ENCODE measurements at regions not wholly inside any gene's neighbourhood (a gene's known extent, or its start where the extent isn't known, plus 50 kb on each side); places are given as distances from the start of the nearest gene placed in this dataset.

DNA sequence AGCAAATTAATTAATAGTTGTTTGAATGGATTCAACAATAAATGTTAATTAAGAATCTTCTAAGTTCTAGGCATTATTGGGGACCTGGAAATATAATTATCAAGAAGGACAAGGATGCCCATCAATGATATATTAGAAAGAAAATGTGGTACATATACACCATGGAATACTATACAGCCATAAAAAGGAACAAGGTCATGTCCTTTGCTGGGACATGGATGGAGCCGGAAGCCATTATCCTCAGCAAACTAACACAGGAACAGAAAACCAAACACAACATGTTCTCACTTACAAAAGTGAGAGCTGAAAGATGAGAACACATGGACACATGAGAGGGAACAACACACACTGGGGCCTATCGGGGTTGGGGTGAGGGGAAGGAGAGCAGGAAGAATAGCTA is 141.4 kb upstream of the JUN start:
- Histone ChIP-seq H3K36me3 (ENCODE audit: control insufficient read depth, insufficient read depth, low read length) (no peaks in the 10 kb centered on the region), H3K4me1 (ENCODE audit: control insufficient read depth, insufficient read depth, low read length) (peaks cover 5% of the 10 kb centered on the region), H3K4me3 (ENCODE audit: low read length) (no peak overlapping the region), H3K27me3 (ENCODE audit: control insufficient read depth, insufficient read depth, low read length) (no peaks in the 10 kb centered on the region), H3K27ac (ENCODE audit: low read depth, low read length) (no peak overlapping the region), H3K9ac (ENCODE audit: low read length) (no peak overlapping the region)

DNA sequence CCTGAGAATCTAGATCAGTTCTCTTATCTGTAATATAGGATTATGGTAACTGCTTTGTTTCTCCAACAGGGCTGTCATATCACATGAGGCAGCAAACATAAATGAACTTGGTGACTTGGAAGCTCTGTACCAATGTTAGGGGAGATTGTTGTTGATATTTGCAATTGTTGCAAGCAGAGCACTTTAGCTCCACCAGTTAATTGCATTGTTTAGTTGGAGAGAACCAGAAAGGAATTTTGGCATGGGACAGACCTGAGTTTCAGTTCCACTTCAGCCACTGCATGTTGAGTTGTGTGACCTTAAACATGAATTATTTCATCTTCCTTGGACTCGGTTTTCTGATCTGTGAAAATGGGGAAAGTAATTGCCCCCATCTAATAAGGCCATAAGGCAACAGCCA is 142.3 kb upstream of the JUN start:
- H3K4me1 ChIP-seq (ENCODE audit: control insufficient read depth, insufficient read depth, low read length), result peaks cover 5% of the 10 kb centered on the region
- no peak overlapping the region for H3K9ac ChIP-seq (ENCODE audit: low read length)
- H3K27ac ChIP-seq (ENCODE audit: low read depth, low read length), result no peak overlapping the region
- H3K4me3 ChIP-seq (ENCODE audit: low read length), result no peak overlapping the region
- H3K36me3 ChIP-seq (ENCODE audit: control insufficient read depth, insufficient read depth, low read length), result no peaks in the 10 kb centered on the region
- no peaks in the 10 kb centered on the region for H3K27me3 ChIP-seq (ENCODE audit: control insufficient read depth, insufficient read depth, low read length)

DNA sequence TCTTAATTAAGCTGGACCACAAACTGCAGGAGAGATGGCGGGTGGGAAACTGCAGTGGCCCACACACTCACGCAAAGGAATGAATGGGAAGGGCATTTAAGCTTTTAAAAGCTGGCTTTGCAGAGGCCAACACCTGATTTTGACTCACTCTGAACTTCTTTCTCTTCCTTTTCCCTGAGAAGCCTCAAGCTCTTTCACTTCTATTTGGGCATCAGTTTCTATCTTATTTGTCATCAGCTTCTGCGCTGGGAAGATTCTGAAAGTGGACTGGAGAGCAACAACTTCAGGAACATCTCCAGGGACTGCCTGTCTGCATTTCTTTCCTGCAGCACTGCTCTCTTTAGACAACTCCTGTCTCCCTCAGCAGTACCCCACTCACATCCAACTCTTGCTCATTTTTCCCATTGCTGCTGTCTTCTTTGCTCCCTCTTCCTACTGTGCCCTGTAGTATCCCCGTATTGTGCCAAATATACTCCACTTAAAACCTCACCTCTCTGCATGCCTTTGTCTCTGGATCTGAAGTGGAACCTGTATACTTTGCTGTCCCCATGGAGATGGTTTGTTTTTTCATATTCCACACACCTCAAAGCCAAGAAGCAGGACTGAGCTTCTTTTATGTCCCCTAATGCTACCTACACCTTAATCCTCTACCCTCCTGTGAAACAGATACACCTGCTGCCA is 143.3 kb upstream of the JUN start:
- Histone ChIP-seq H3K4me3 (ENCODE audit: low read length) (no peak overlapping the region), H3K36me3 (ENCODE audit: control insufficient read depth, insufficient read depth, low read length) (no peaks in the 10 kb centered on the region), H3K27ac (ENCODE audit: low read depth, low read length) (no peak overlapping the region), H3K9ac (ENCODE audit: low read length) (no peak overlapping the region), H3K4me1 (ENCODE audit: control insufficient read depth, insufficient read depth, low read length) (peaks cover 5% of the 10 kb centered on the region), H3K27me3 (ENCODE audit: control insufficient read depth, insufficient read depth, low read length) (no peaks in the 10 kb centered on the region)

- Histone ChIP-seq H3K27ac (ENCODE audit: low read depth, low read length) (no peak overlapping the region), H3K27me3 (ENCODE audit: control insufficient read depth, insufficient read depth, low read length) (no peaks in the 10 kb centered on the region), H3K9ac (ENCODE audit: low read length) (no peak overlapping the region), H3K36me3 (ENCODE audit: control insufficient read depth, insufficient read depth, low read length) (no peaks in the 10 kb centered on the region), H3K4me1 (ENCODE audit: control insufficient read depth, insufficient read depth, low read length) (peaks cover 1% of the 10 kb centered on the region), H3K4me3 (ENCODE audit: low read length) (no peak overlapping the region)
Observed at GRCh38 chr1:58927722-58928085, 143.9 kb upstream of the JUN start.

GRCh38 chr1:58928514-58928913 is 144.7 kb upstream of the JUN start:
- no peak overlapping the region for H3K9ac ChIP-seq (ENCODE audit: low read length)
- H3K4me3 ChIP-seq (ENCODE audit: low read length), result no peak overlapping the region
- H3K4me1 ChIP-seq (ENCODE audit: control insufficient read depth, insufficient read depth, low read length), result no peaks in the 10 kb centered on the region
- H3K36me3 ChIP-seq (ENCODE audit: control insufficient read depth, insufficient read depth, low read length), result no peaks in the 10 kb centered on the region
- no peaks in the 10 kb centered on the region for H3K27me3 ChIP-seq (ENCODE audit: control insufficient read depth, insufficient read depth, low read length)
- no peak overlapping the region for H3K27ac ChIP-seq (ENCODE audit: low read depth, low read length)

GRCh38 chr1:58929671-58930325 is 146.0 kb upstream of the JUN start:
- no peak overlapping the region for H3K9ac ChIP-seq (ENCODE audit: low read length)
- no peaks in the 10 kb centered on the region for H3K4me1 ChIP-seq (ENCODE audit: control insufficient read depth, insufficient read depth, low read length)
- H3K4me3 ChIP-seq (ENCODE audit: low read length), result no peak overlapping the region
- no peak overlapping the region for H3K27ac ChIP-seq (ENCODE audit: low read depth, low read length)
- no peaks in the 10 kb centered on the region for H3K36me3 ChIP-seq (ENCODE audit: control insufficient read depth, insufficient read depth, low read length)
- H3K27me3 ChIP-seq (ENCODE audit: control insufficient read depth, insufficient read depth, low read length), result no peaks in the 10 kb centered on the region

DNA sequence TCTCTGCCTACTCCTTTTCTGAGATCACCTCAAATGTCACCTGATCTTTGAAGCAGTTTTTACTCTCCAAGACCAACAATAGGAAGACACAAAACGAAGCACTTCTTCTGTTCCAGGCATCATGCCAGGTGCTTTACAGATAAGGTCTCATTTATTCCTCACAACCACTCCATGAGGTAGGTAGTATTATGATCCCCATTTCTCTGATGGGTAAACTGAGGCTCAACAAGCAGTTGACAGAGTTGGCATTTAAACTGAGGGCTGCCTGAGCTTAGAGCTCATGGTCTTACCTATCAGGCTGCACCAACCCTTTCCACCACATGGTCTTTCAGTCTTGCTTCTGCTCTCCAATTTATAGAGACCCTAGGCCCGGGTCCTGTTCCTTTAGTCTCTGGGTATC is 147.2 kb upstream of the JUN start:
- Histone ChIP-seq H3K4me1 (ENCODE audit: control insufficient read depth, insufficient read depth, low read length) (no peaks in the 10 kb centered on the region), H3K27me3 (ENCODE audit: control insufficient read depth, insufficient read depth, low read length) (no peaks in the 10 kb centered on the region), H3K4me3 (ENCODE audit: low read length) (no peak overlapping the region), H3K36me3 (ENCODE audit: control insufficient read depth, insufficient read depth, low read length) (no peaks in the 10 kb centered on the region), H3K27ac (ENCODE audit: low read depth, low read length) (no peak overlapping the region), H3K9ac (ENCODE audit: low read length) (no peak overlapping the region)

GRCh38 chr1:58931756-58932155 is 147.9 kb upstream of the JUN start:
- Histone ChIP-seq H3K27ac (ENCODE audit: low read depth, low read length) (no peak overlapping the region), H3K27me3 (ENCODE audit: control insufficient read depth, insufficient read depth, low read length) (no peaks in the 10 kb centered on the region), H3K9ac (ENCODE audit: low read length) (no peak overlapping the region)

DNA sequence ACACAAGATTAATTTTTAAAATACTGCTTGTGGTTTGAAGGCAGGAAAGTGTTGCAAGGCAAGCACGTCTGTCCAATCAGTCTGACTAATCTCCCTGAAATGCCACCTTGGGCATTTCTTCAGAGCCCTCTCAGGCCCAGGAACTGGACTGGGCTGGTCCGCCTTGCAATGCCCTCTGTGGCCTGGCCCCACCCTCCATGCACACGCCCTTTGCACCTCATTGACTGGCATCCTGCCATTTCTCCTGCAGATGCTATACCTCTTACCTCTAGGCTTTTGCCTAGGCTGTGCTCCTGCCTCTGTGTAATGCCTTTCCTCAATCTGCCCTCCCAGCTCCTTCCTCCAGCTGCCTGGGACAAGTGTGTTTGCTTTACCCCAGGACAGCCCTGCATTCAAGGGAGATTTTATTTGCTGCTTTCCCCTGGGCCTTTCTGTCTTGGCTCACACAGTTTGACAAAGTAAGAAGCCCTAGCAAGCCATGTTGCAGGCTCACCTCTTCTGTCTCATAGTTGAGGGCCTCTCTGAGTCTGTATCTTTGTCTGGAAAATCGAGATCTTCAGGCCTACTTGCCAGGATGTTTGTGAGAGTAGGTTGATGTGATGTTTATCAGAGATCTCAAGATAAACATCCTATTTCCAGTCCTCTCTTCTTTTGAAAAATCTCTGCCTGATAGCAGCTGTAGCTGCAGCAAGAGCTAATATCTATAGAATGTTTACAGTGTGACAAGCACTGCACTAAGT is 149.2 kb upstream of the JUN start:
- Histone ChIP-seq H3K4me1 (ENCODE audit: control insufficient read depth, insufficient read depth, low read length) (no peaks in the 10 kb centered on the region), H3K27me3 (ENCODE audit: control insufficient read depth, insufficient read depth, low read length) (no peaks in the 10 kb centered on the region), H3K36me3 (ENCODE audit: control insufficient read depth, insufficient read depth, low read length) (no peaks in the 10 kb centered on the region), H3K4me3 (ENCODE audit: low read length) (no peak overlapping the region), H3K9ac (ENCODE audit: low read length) (no peak overlapping the region), H3K27ac (ENCODE audit: low read depth, low read length) (no peak overlapping the region)

More at GRCh38 chr1:58931756-58932155, 147.9 kb upstream of the JUN start:
- Histone ChIP-seq H3K4me1 (ENCODE audit: control insufficient read depth, insufficient read depth, low read length) (no peaks in the 10 kb centered on the region), H3K36me3 (ENCODE audit: control insufficient read depth, insufficient read depth, low read length) (no peaks in the 10 kb centered on the region), H3K4me3 (ENCODE audit: low read length) (no peak overlapping the region)

DNA sequence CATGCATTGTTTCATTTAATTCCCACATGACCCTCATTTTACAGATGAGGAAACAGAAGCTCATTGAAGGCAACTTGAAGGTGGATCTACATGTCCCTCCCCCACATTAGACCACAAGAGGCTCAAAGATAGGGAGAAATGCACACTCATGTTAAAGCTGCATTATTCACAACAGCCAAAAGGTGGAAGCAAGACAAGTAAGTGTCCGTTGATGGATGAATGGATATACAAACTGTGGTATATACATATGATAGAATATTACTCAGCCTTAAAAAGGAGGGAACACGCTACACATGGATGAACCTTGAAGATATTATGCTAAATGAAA is 149.7 kb upstream of the JUN start:
- no peak overlapping the region for H3K4me3 ChIP-seq (ENCODE audit: low read length)
- no peaks in the 10 kb centered on the region for H3K36me3 ChIP-seq (ENCODE audit: control insufficient read depth, insufficient read depth, low read length)
- H3K27ac ChIP-seq (ENCODE audit: low read depth, low read length), result no peak overlapping the region
- H3K4me1 ChIP-seq (ENCODE audit: control insufficient read depth, insufficient read depth, low read length), result no peaks in the 10 kb centered on the region
- no peak overlapping the region for H3K9ac ChIP-seq (ENCODE audit: low read length)
- no peaks in the 10 kb centered on the region for H3K27me3 ChIP-seq (ENCODE audit: control insufficient read depth, insufficient read depth, low read length)

DNA sequence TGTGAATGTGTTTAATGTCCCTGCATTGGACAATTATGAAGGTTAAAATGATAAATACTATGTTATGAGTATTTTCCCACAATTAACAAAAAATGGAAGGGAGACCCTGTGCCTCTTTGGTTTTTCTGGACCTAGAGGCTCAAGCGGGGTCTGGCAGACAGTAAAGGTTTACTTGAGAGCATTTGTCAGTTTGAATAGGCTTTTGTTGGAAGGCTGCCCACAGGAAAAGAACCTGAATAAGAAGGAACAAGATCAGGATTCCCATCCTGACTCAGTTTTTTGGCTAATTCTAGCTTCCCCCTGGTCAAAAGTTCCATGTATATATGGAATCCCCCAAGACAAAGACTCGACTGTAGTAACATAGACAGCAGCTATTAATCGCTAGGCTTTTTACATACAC is 150.9 kb upstream of the JUN start:
- H3K27ac ChIP-seq (ENCODE audit: low read depth, low read length), result no peak overlapping the region
- no peak overlapping the region for H3K4me3 ChIP-seq (ENCODE audit: low read length)
- H3K27me3 ChIP-seq (ENCODE audit: control insufficient read depth, insufficient read depth, low read length), result no peaks in the 10 kb centered on the region
- H3K4me1 ChIP-seq (ENCODE audit: control insufficient read depth, insufficient read depth, low read length), result no peaks in the 10 kb centered on the region
- no peak overlapping the region for H3K9ac ChIP-seq (ENCODE audit: low read length)
- H3K36me3 ChIP-seq (ENCODE audit: control insufficient read depth, insufficient read depth, low read length), result no peaks in the 10 kb centered on the region

GRCh38 chr1:58936973-58937372 is 153.1 kb upstream of the JUN start:
- Histone ChIP-seq H3K4me3 (ENCODE audit: low read length) (no peak overlapping the region), H3K9ac (ENCODE audit: low read length) (no peak overlapping the region), H3K27me3 (ENCODE audit: control insufficient read depth, insufficient read depth, low read length) (no peaks in the 10 kb centered on the region), H3K4me1 (ENCODE audit: control insufficient read depth, insufficient read depth, low read length) (no peaks in the 10 kb centered on the region), H3K27ac (ENCODE audit: low read depth, low read length) (no peak overlapping the region), H3K36me3 (ENCODE audit: control insufficient read depth, insufficient read depth, low read length) (no peaks in the 10 kb centered on the region)

DNA sequence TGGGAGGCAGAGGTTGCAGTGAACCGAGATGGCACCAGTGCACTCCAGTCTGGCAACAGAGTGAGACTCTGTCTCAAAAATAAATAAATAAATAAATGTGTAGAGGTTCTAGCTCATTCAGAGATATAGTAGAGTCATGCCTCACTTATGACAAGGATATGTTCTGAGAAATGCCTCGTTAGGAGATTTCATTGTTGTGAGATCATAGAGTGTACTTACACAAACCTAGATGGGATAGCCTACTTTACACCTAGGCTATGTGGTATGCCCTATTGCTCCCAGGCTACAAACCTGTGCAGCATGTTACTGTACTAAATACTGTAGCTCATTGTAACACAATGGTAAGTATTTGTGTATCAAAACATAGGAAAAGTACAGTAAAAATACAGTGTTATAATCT is 155.3 kb upstream of the JUN start:
- no peak overlapping the region for H3K27ac ChIP-seq (ENCODE audit: low read depth, low read length)
- H3K36me3 ChIP-seq (ENCODE audit: control insufficient read depth, insufficient read depth, low read length), result no peaks in the 10 kb centered on the region
- no peaks in the 10 kb centered on the region for H3K27me3 ChIP-seq (ENCODE audit: control insufficient read depth, insufficient read depth, low read length)
- no peak overlapping the region for H3K4me3 ChIP-seq (ENCODE audit: low read length)
- peaks cover 4% of the 10 kb centered on the region for H3K4me1 ChIP-seq (ENCODE audit: control insufficient read depth, insufficient read depth, low read length)
- H3K9ac ChIP-seq (ENCODE audit: low read length), result no peak overlapping the region
